ENCODE measurements at regions not wholly inside any gene's neighbourhood (a gene's known extent, or its start where the extent isn't known, plus 50 kb on each side); places are given as distances from the start of the nearest gene placed in this dataset.

DNA sequence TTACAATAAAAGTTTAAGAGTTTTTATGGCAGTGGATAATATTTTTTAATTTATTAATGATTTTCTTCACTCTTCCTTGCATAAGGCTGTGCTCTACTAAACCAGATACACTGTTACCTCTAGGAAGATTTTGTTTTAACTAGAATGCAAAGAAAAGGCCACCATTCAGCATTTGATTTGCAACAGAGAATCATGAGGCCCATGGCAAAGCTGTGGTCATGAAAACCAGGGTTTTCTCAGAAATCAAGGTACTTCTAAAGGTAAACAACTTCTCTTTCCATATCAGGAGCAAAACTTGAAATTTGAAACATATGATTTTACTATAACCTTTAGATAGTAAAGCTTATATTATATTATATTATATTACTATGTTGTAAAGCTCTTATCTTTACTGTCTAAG lies 94.4 kb downstream of the FAM76B start (continued):
- TF ChIP-seq CTCF (IDR thresholded peaks at IDR 0.05) = no peak

- TF ChIP-seq, protein P1, sequence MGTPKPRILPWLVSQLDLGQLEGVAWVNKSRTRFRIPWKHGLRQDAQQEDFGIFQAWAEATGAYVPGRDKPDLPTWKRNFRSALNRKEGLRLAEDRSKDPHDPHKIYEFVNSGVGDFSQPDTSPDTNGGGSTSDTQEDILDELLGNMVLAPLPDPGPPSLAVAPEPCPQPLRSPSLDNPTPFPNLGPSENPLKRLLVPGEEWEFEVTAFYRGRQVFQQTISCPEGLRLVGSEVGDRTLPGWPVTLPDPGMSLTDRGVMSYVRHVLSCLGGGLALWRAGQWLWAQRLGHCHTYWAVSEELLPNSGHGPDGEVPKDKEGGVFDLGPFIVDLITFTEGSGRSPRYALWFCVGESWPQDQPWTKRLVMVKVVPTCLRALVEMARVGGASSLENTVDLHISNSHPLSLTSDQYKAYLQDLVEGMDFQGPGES (IDR thresholded peaks at IDR 0.05; ENCODE audit: low read depth, low read length) = no peak
- no peak for TF ChIP-seq FOSL2 (IDR thresholded peaks at IDR 0.05; ENCODE audit: borderline replicate concordance, low read depth)
- TF ChIP-seq SIN3A (IDR thresholded peaks at IDR 0.05; ENCODE audit: borderline replicate concordance, low read depth, low read length) = no peak
- TF ChIP-seq POLR2AphosphoS5 (IDR thresholded peaks at IDR 0.05; ENCODE audit: low read depth, low read length) = no peak
- TF ChIP-seq USF1 (IDR thresholded peaks at IDR 0.05; ENCODE audit: borderline replicate concordance, low read depth) = no peak
- TF ChIP-seq RXRA (IDR thresholded peaks at IDR 0.05; ENCODE audit: borderline replicate concordance, low read depth) = no peak
- TF ChIP-seq ZBTB33 (IDR thresholded peaks at IDR 0.05; ENCODE audit: borderline replicate concordance, low read depth) = no peak
- TF ChIP-seq MEF2A (IDR thresholded peaks at IDR 0.05; ENCODE audit: borderline replicate concordance, low read depth) = no peak
- no peak for TF ChIP-seq YY1 (IDR thresholded peaks at IDR 0.05; ENCODE audit: low read depth)
- TF ChIP-seq TAF1 (IDR thresholded peaks at IDR 0.05; ENCODE audit: borderline replicate concordance, low read depth, low read length) = no peak
- TF ChIP-seq, protein P2, sequence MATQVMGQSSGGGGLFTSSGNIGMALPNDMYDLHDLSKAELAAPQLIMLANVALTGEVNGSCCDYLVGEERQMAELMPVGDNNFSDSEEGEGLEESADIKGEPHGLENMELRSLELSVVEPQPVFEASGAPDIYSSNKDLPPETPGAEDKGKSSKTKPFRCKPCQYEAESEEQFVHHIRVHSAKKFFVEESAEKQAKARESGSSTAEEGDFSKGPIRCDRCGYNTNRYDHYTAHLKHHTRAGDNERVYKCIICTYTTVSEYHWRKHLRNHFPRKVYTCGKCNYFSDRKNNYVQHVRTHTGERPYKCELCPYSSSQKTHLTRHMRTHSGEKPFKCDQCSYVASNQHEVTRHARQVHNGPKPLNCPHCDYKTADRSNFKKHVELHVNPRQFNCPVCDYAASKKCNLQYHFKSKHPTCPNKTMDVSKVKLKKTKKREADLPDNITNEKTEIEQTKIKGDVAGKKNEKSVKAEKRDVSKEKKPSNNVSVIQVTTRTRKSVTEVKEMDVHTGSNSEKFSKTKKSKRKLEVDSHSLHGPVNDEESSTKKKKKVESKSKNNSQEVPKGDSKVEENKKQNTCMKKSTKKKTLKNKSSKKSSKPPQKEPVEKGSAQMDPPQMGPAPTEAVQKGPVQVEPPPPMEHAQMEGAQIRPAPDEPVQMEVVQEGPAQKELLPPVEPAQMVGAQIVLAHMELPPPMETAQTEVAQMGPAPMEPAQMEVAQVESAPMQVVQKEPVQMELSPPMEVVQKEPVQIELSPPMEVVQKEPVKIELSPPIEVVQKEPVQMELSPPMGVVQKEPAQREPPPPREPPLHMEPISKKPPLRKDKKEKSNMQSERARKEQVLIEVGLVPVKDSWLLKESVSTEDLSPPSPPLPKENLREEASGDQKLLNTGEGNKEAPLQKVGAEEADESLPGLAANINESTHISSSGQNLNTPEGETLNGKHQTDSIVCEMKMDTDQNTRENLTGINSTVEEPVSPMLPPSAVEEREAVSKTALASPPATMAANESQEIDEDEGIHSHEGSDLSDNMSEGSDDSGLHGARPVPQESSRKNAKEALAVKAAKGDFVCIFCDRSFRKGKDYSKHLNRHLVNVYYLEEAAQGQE (IDR thresholded peaks at IDR 0.05; ENCODE audit: low read depth, low read length) = no peak
- no peak for TF ChIP-seq ELF1 (IDR thresholded peaks at IDR 0.05)
- no peak for TF ChIP-seq CHD2 (IDR thresholded peaks at IDR 0.05; ENCODE audit: low read length, partially characterized antibody)
- no peak for TF ChIP-seq PBX3 (IDR thresholded peaks at IDR 0.05)
- TF ChIP-seq GABPA (IDR thresholded peaks at IDR 0.05; ENCODE audit: low read depth) = no peak
- no peak for TF ChIP-seq JUND (IDR thresholded peaks at IDR 0.05)
- TF ChIP-seq EP300 (IDR thresholded peaks at IDR 0.05; ENCODE audit: borderline replicate concordance in 1 of 2, low read depth in 1 of 2, low read length in 1 of 2) = no peak
- no peaks in the 10 kb centered on the region for H3K36me3 ChIP-seq (replicated peaks in 1 of 2; ENCODE audit: control insufficient read depth in 1 of 2, insufficient read depth in 2 of 2, low read length in 1 of 2)
- no peaks in the 10 kb centered on the region for H3K4me1 ChIP-seq (ENCODE audit: control insufficient read depth in 1 of 2, insufficient read depth in 2 of 2, low read depth in 1 of 2, low read length in 1 of 2)
- no peak for DNase-seq
- H2AFZ ChIP-seq (ENCODE audit: low read depth) = no peak overlapping the region
- CTCF ChIA-PET = interaction anchor here (4.9 kb wide), 1 partner anchor 12 kb away, joined by 42 read pairs; no protein-coding TSS in a partner anchor
- H3K9ac ChIP-seq = no peak overlapping the region
- no peak overlapping the region for H3K4me2 ChIP-seq
- H3F3A ChIP-seq (replicated peaks; ENCODE audit: insufficient read depth) = no peaks in the 10 kb centered on the region
- H3K79me2 ChIP-seq (ENCODE audit: insufficient read depth) = no peaks in the 10 kb centered on the region
- H4K20me1 ChIP-seq (ENCODE audit: insufficient read depth) = no peaks in the 10 kb centered on the region
- H3K9me2 ChIP-seq = no peaks in the 10 kb centered on the region
- H3K27ac ChIP-seq (ENCODE audit: low read depth in 2 of 2, low read length in 1 of 2) = no peak overlapping the region
- no peaks in the 10 kb centered on the region for H3K9me3 ChIP-seq
- 0% methylated on average over 1 of the region's 1 CpG for WGBS (ENCODE audit: low lambda C conversion rate)
- H3K4me3 ChIP-seq (ENCODE audit: low read depth in 2 of 2, low read length in 1 of 2) = no peak overlapping the region
- POLR2A ChIA-PET = interaction anchor here (0.5 kb wide), 1 partner anchor 29 kb away, joined by 4 read pairs; no protein-coding TSS in a partner anchor
- H3K27me3 ChIP-seq (ENCODE audit: insufficient read depth) = no peaks in the 10 kb centered on the region
Measured at GRCh38 chr11:95693298-95693697, 96.3 kb downstream of the FAM76B start.
